Panc1 (cell line): ENCODE measurements at regions not wholly inside any gene's neighbourhood (a gene's known extent, or its start where the extent isn't known, plus 50 kb on each side); places are given as distances from the start of the nearest gene placed in this dataset.

ENCODE experiments used
- ATAC-seq: fragments of 200-7000 bp; cut with Tn5 transposase; 2 replicates; pipeline ENCODE4 v1.9.1; 2020; ENCODE audit warnings: mild to moderate bottlenecking, moderate library complexity
- BruUV-seq: library from RNA; stranded (reverse); fragments of 400-500 nt; replicated peaks from 2 replicates; lab custom pipeline; 2021; lab: Mats Ljungman, UMichigan
- CTCF ChIA-PET: fragments of 300-600 bp; sonication (Branson Sonifier 250); formaldehyde crosslinking; loops from one replicate; lab custom pipeline; 2022; ENCODE audit warnings: antibody characterized with exemption; lab: Charles Lee
- POLR2A ChIA-PET: fragments of 300-600 bp; sonication (Branson Sonifier 250); formaldehyde crosslinking; loops from one replicate; lab custom pipeline; 2022; ENCODE audit warnings: antibody characterized with exemption; lab: Charles Lee
- DNase-seq: peaks from one replicate; pipeline ENCODE4 v3.0.0-alpha.2; 2010; ENCODE audit warnings: low read depth, low spot score
- H3K27ac ChIP-seq: 2 replicates; pipeline ENCODE4 v1.5.1; 2011; ENCODE audit warnings: mild to moderate bottlenecking, low read length, inconsistent platforms
- H3K27me3 ChIP-seq: fragments of 200-500 bp; sonication (Bioruptor generic); 2 replicates; pipeline ENCODE4 v1.6.0; 2014; ENCODE audit warnings: low read length, inconsistent platforms; ENCODE audit not compliant: control insufficient read depth, insufficient read depth
- H3K36me3 ChIP-seq: fragments of 200-500 bp; sonication (Bioruptor generic); 2 replicates; pipeline ENCODE4 v1.5.1; 2014; ENCODE audit warnings: inconsistent platforms, mild to moderate bottlenecking, low read length, moderate library complexity; ENCODE audit not compliant: control insufficient read depth, insufficient read depth
- H3K4me1 ChIP-seq: 2 replicates; pipeline ENCODE4 v1.5.1; 2011; ENCODE audit warnings: inconsistent platforms, mild to moderate bottlenecking, low read length, moderate library complexity; ENCODE audit not compliant: control insufficient read depth, insufficient read depth
- H3K4me3 ChIP-seq, 2 experiments: 2 replicates each; pipeline ENCODE4 v1.5.1; 2011 to 2012; ENCODE audit warnings: low read depth in 2 of 2, low read length in 2 of 2, mild to moderate bottlenecking in 2 of 2, inconsistent platforms in 1 of 2, moderate library complexity in 1 of 2
- H3K9me3 ChIP-seq: fragments of 200-500 bp; sonication (Bioruptor generic); 2 replicates; pipeline ENCODE4 v1.5.1; 2014; ENCODE audit warnings: low read depth, mild to moderate bottlenecking, inconsistent platforms, low read length, moderate library complexity; ENCODE audit not compliant: control insufficient read depth, insufficient read depth
- POLR2AphosphoS5 ChIP-seq: IDR thresholded peaks from 2 replicates; pipeline ENCODE4 v1.6.1; 2012; ENCODE audit warnings: mild to moderate bottlenecking, low read depth, low read length, moderate library complexity
- SIN3A ChIP-seq: IDR thresholded peaks from 2 replicates; pipeline ENCODE4 v1.6.1; 2012; ENCODE audit warnings: low read depth, mild to moderate bottlenecking, low read length, moderate library complexity, borderline replicate concordance; ENCODE audit not compliant: insufficient read depth
- TCF7L2 ChIP-seq: IDR thresholded peaks from 2 replicates; pipeline ENCODE4 v1.6.1; 2011; ENCODE audit warnings: mild to moderate bottlenecking, low read depth, low read length, inconsistent platforms
- in situ Hi-C: cut with HindIII; loops from 2 replicates; pipeline ENCODE4 v1.10.0; 2016; ENCODE audit warnings: low sequenced_read_pairs, low pct_unique_long_range_greater_than_20kb
- intact Hi-C: fragments of 100-400 bp; cut with micrococcal nuclease; formaldehyde crosslinking; loops from one replicate; pipeline ENCODE4 v1.10.0; 2022; ENCODE audit not compliant: unreplicated experiment
- TF ChIP-seq, protein P1 (sequence below): fragments of 450-650 bp; IDR thresholded peaks from 2 replicates; pipeline ENCODE4 v1.5.1; 2017; ENCODE audit warnings: mild to moderate bottlenecking
- TF ChIP-seq, protein P2 (sequence below), 2 experiments: IDR thresholded peaks; 2 replicates each; pipeline ENCODE4 v1.6.1; 2011 to 2012; ENCODE audit warnings: low read depth in 2 of 2, control low read depth in 1 of 2, low read length in 1 of 2, mild to moderate bottlenecking in 1 of 2, moderate library complexity in 1 of 2; ENCODE audit not compliant: insufficient read depth in 1 of 2

DNA sequence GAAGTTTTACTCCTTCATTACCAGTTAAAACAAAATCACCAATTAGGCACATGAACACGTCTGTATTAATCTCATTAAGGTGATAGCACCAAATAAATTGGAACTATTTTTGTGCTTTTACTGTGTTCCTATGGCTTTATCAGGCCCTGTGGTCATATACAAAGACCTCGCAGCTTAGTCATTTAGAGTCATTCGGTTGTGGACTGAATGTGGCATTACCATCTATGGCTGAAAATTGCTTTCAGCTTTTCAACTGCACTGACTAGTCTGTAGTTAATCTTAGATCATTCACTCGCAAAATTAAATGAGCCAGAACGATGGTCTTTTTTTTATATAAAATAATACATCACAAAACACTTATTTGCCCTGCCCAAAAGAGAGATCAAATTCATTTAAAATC lies 601.7 kb downstream of the NR4A2 start:
- no peaks in the 10 kb centered on the region for H3K27me3 ChIP-seq
- H3K36me3 ChIP-seq = no peaks in the 10 kb centered on the region
- H3K4me1 ChIP-seq = no peaks in the 10 kb centered on the region
- in situ Hi-C loops = no loop called here
- H3K9me3 ChIP-seq = no peaks in the 10 kb centered on the region
- intact Hi-C loops = no loop called here
- CTCF ChIA-PET = no interaction called here
- no peak for DNase-seq
- TF ChIP-seq TCF7L2 (no peak), POLR2AphosphoS5 (no peak), SIN3A (no peak)
- TF ChIP-seq, protein P1, sequence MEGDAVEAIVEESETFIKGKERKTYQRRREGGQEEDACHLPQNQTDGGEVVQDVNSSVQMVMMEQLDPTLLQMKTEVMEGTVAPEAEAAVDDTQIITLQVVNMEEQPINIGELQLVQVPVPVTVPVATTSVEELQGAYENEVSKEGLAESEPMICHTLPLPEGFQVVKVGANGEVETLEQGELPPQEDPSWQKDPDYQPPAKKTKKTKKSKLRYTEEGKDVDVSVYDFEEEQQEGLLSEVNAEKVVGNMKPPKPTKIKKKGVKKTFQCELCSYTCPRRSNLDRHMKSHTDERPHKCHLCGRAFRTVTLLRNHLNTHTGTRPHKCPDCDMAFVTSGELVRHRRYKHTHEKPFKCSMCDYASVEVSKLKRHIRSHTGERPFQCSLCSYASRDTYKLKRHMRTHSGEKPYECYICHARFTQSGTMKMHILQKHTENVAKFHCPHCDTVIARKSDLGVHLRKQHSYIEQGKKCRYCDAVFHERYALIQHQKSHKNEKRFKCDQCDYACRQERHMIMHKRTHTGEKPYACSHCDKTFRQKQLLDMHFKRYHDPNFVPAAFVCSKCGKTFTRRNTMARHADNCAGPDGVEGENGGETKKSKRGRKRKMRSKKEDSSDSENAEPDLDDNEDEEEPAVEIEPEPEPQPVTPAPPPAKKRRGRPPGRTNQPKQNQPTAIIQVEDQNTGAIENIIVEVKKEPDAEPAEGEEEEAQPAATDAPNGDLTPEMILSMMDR = no peak
- TF ChIP-seq, protein P2, sequence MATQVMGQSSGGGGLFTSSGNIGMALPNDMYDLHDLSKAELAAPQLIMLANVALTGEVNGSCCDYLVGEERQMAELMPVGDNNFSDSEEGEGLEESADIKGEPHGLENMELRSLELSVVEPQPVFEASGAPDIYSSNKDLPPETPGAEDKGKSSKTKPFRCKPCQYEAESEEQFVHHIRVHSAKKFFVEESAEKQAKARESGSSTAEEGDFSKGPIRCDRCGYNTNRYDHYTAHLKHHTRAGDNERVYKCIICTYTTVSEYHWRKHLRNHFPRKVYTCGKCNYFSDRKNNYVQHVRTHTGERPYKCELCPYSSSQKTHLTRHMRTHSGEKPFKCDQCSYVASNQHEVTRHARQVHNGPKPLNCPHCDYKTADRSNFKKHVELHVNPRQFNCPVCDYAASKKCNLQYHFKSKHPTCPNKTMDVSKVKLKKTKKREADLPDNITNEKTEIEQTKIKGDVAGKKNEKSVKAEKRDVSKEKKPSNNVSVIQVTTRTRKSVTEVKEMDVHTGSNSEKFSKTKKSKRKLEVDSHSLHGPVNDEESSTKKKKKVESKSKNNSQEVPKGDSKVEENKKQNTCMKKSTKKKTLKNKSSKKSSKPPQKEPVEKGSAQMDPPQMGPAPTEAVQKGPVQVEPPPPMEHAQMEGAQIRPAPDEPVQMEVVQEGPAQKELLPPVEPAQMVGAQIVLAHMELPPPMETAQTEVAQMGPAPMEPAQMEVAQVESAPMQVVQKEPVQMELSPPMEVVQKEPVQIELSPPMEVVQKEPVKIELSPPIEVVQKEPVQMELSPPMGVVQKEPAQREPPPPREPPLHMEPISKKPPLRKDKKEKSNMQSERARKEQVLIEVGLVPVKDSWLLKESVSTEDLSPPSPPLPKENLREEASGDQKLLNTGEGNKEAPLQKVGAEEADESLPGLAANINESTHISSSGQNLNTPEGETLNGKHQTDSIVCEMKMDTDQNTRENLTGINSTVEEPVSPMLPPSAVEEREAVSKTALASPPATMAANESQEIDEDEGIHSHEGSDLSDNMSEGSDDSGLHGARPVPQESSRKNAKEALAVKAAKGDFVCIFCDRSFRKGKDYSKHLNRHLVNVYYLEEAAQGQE (IDR thresholded peaks at IDR 0.05; ENCODE audit: insufficient read depth in 1 of 2, low read depth in 2 of 2, low read length in 1 of 2) = no peak
- H3K27ac ChIP-seq = no peak overlapping the region
- POLR2A ChIA-PET = no interaction called here
- no peak overlapping the region for H3K4me3 ChIP-seq
- BruUV-seq = no TSS peak
- ATAC-seq = no peak

DNA sequence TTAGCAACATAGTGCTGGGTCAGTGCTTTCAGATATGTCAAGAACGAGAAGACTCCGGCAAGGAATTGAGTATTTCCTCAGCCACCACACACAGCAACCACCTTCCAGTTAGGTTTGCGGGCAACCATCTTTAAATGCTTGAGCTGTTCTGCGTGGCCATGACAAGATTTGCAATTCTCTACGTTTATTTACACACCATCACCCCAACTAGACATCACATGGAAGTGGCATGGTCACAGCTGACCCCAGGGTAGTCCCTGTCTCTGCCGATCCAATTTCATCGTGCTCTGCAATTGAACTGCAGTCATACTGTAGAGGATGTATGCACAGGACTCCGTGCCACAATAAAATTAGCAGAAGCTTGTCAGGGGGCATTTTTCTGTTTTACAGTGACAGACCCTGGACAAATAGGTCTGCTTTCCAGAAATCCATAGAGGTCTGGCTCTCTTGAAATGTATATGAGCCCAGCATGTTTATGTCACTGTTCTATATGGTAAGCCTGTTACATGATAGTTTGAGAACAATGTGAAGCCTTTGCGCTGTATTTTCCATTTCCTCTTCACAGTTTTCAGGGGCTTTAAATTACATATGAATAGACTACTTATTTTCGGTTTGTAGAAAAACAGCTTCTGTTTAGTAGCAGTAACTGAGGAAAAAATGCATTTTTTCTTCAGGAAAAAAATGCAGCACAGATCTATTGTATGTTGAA lies 605.2 kb downstream of the NR4A2 start:
- DNase-seq (no peak), ATAC-seq (no peak)
- POLR2A ChIA-PET = no interaction called here
- no peaks in the 10 kb centered on the region for H3K4me1 ChIP-seq
- CTCF ChIA-PET = interaction anchor here (0.6 kb wide), 1 partner anchor 14 kb away, joined by 3 read pairs; no protein-coding TSS in a partner anchor
- intact Hi-C loops = no loop called here
- BruUV-seq = no TSS peak
- TF ChIP-seq, protein P2 (IDR thresholded peaks at IDR 0.05; ENCODE audit: insufficient read depth in 1 of 2, low read depth in 2 of 2, low read length in 1 of 2) = no peak
- TF ChIP-seq POLR2AphosphoS5 = no peak
- TF ChIP-seq TCF7L2 = no peak
- TF ChIP-seq, protein P1 = no peak
- no peak for TF ChIP-seq SIN3A
- H3K4me3 ChIP-seq = no peak overlapping the region
- H3K27ac ChIP-seq = no peak overlapping the region
- H3K27me3 ChIP-seq = no peaks in the 10 kb centered on the region
- no peaks in the 10 kb centered on the region for H3K9me3 ChIP-seq
- no peaks in the 10 kb centered on the region for H3K36me3 ChIP-seq
- in situ Hi-C loops = no loop called here
